Mesothelial cell of epicardium (in vitro differentiated cells): ENCODE measurements at regions not wholly inside any gene's neighbourhood (a gene's known extent, or its start where the extent isn't known, plus 50 kb on each side); places are given as distances from the start of the nearest gene placed in this dataset.
A peak's percentile ranks its signal among the peaks of the same experiment; 100 is the strongest.

Source experiments
- DNase-seq, 2 experiments: peaks; one replicate each; pipeline ENCODE4 v3.0.0; 2021; ENCODE audit warnings: low spot score in 2 of 2; ENCODE audit not compliant: unreplicated experiment in 2 of 2
- H3K27ac Mint-ChIP-seq: 2 replicates; pipeline ENCODE4 v1.8.0; 2021; ENCODE audit warnings: mixed read lengths
- H3K27me3 Mint-ChIP-seq: 2 replicates; pipeline ENCODE4 v1.8.0; 2021; ENCODE audit warnings: low read depth, mixed read lengths
- H3K36me3 Mint-ChIP-seq: 2 replicates; pipeline ENCODE4 v1.8.0; 2021; ENCODE audit warnings: mixed read lengths
- H3K4me1 Mint-ChIP-seq: 2 replicates; pipeline ENCODE4 v1.8.0; 2021; ENCODE audit warnings: mixed read lengths
- H3K4me3 Mint-ChIP-seq: 2 replicates; pipeline ENCODE4 v1.8.0; 2021; ENCODE audit warnings: mild to moderate bottlenecking, moderate library complexity, mixed read lengths
- H3K9me3 Mint-ChIP-seq: 2 replicates; pipeline ENCODE4 v1.8.0; 2021; ENCODE audit warnings: mixed read lengths
- TF ChIP-seq, protein P1 (sequence below): fragments of 200-600 bp; sonication (generic); IDR thresholded peaks from one replicate; pipeline ENCODE4 v1.5.0; 2021; ENCODE audit warnings: antibody characterized with exemption; ENCODE audit not compliant: unreplicated experiment

DNA sequence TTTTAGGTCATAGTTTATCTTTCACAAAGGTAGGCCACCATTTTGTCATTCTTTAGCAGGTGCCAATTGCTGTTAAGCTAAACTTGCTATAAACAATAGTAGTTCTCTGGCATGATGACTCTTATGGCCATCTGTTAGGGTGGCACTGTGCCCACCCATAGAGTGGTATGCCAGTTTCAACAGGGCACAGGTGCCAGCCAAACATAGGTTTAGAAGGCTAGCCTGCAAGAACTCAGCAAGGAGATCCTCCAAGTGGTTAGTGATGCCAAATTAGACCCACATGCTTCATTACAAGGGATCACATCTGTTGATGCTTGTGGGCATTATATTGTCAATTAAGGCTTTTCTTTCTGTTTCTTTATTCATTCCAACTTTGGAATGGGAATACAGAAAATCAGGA, 204.5 kb downstream of the FMR1NB start:
- no peaks in the 10 kb centered on the region for H3K36me3 Mint-ChIP-seq
- TF ChIP-seq, protein P1, sequence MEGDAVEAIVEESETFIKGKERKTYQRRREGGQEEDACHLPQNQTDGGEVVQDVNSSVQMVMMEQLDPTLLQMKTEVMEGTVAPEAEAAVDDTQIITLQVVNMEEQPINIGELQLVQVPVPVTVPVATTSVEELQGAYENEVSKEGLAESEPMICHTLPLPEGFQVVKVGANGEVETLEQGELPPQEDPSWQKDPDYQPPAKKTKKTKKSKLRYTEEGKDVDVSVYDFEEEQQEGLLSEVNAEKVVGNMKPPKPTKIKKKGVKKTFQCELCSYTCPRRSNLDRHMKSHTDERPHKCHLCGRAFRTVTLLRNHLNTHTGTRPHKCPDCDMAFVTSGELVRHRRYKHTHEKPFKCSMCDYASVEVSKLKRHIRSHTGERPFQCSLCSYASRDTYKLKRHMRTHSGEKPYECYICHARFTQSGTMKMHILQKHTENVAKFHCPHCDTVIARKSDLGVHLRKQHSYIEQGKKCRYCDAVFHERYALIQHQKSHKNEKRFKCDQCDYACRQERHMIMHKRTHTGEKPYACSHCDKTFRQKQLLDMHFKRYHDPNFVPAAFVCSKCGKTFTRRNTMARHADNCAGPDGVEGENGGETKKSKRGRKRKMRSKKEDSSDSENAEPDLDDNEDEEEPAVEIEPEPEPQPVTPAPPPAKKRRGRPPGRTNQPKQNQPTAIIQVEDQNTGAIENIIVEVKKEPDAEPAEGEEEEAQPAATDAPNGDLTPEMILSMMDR, result no peak
- peaks cover 15% of the 10 kb centered on the region for H3K9me3 Mint-ChIP-seq
- H3K4me1 Mint-ChIP-seq, result no peaks in the 10 kb centered on the region
- no peaks in the 10 kb centered on the region for H3K27me3 Mint-ChIP-seq
- no peak for DNase-seq
- H3K4me3 Mint-ChIP-seq, result no peak overlapping the region
- no peak overlapping the region for H3K27ac Mint-ChIP-seq

DNA sequence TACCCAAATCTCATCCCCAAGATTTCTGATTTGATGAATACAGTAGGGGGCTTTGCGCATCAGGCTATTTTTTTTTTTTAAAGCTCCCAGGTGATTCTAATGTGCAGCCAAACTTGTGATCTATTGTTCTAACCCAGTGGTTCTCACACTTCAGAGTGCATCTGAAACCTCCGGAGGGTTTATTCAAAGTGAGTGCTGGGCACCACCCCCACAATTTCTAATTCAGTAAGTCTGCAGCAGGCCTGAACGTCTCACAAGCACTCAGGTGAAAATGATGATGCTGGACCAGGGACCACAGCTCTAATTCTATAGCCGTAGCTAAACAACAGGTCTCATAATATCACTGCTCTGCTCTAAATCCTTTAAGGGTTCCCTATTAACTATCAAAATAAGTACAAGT, 211.4 kb downstream of the FMR1NB start:
- Mint-ChIP-seq H3K4me1 (no peaks in the 10 kb centered on the region), H3K27me3 (no peaks in the 10 kb centered on the region), H3K36me3 (no peaks in the 10 kb centered on the region), H3K4me3 (no peak overlapping the region), H3K27ac (no peak overlapping the region), H3K9me3 (peaks cover 28% of the 10 kb centered on the region)
- DNase-seq, result no peak
- TF ChIP-seq, protein P1, result no peak

DNA sequence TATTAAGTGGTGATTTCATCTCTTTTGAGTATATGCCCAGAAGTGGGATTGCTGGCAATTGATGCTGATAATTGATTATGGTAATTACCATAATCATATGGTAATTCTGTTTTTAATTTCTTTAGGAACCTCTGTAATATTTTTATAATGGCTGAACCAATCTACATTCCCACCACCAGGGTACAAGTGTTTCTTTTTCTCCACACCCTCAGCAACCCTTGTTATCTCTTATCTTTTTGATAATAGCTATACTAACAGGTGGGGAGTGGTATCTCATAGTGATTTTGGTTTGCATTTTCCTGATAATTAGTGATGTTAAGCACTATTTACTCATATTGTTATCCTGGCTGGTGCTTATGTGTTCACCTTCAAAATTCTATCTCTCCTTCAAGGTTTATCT, 212.6 kb downstream of the FMR1NB start:
- H3K27me3 Mint-ChIP-seq, result no peaks in the 10 kb centered on the region
- no peak overlapping the region for H3K4me3 Mint-ChIP-seq
- peaks cover 25% of the 10 kb centered on the region for H3K9me3 Mint-ChIP-seq
- H3K4me1 Mint-ChIP-seq, result no peaks in the 10 kb centered on the region
- TF ChIP-seq, protein P1, result peak; percentile 51
- H3K36me3 Mint-ChIP-seq, result no peaks in the 10 kb centered on the region
- no peak overlapping the region for H3K27ac Mint-ChIP-seq
- no peak for DNase-seq

DNA sequence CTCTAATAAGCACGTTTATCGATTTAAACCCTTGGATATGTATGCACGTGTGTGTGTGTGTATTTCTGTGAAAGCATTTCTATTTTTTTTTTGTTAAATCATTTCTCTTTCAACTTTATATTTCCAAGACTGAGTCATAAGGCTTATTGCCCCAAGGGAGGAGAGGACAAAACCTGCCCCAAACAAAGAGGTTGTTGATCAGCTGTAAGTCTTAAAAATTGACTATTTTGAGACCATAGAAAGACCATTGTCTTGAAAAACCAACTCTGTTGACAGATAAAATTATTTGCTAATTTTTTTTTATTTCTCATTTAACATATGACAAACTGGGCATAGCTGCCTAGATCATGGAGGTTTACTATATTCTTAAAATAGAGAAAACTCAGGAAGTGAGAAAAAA, 222.4 kb downstream of the FMR1NB start:
- H3K4me3 Mint-ChIP-seq, result no peak overlapping the region
- no peaks in the 10 kb centered on the region for H3K27me3 Mint-ChIP-seq
- peaks cover 25% of the 10 kb centered on the region for H3K9me3 Mint-ChIP-seq
- no peak for DNase-seq
- H3K27ac Mint-ChIP-seq, result no peak overlapping the region
- no peaks in the 10 kb centered on the region for H3K4me1 Mint-ChIP-seq
- TF ChIP-seq, protein P1, result no peak
- peaks cover 2% of the 10 kb centered on the region for H3K36me3 Mint-ChIP-seq

DNA sequence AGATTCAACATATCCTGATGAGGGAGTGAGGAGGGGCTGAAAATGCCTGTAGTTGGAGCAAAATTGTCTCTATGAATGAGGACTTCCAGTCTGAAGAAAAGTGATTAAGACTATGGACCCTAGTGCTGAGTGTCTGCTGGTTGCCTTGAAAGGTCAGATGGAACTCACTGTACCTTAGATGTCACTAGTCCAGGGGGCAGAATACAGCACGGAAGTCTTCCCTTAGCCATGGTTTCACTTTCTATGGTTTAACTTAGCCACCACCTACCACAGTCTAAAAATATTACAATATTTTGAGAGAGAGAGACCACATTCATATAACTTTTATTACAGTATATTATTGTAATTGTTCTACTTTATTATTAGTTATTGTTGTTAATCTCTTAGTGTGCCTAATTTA, 223.1 kb downstream of the FMR1NB start:
- H3K27ac Mint-ChIP-seq, result no peak overlapping the region
- H3K4me1 Mint-ChIP-seq, result no peaks in the 10 kb centered on the region
- peaks cover 25% of the 10 kb centered on the region for H3K9me3 Mint-ChIP-seq
- H3K4me3 Mint-ChIP-seq, result no peak overlapping the region
- H3K27me3 Mint-ChIP-seq, result no peaks in the 10 kb centered on the region
- peaks cover 2% of the 10 kb centered on the region for H3K36me3 Mint-ChIP-seq
- TF ChIP-seq, protein P1, result no peak
- no peak for DNase-seq

DNA sequence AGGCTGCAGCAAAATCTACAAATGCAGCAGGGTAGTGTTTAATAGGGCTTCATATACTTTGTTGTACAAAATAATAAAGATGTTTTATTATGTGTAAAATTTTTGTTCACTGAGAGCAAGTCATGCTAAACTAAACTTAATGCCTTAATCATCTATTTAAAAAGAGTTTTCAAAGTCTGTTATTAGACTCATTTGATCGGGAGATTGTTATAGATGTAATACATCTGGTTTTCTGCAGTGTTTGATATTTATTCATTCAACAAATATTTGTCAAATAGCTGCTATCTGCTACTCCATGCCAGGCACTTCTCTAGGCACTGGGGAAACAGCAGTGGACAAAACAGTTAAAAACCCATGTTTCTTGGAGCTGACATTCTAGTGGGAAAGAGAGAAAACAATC, 233.6 kb downstream of the FMR1NB start:
- H3K9me3 Mint-ChIP-seq, result peaks cover 16% of the 10 kb centered on the region
- TF ChIP-seq, protein P1, result no peak
- H3K36me3 Mint-ChIP-seq, result no peaks in the 10 kb centered on the region
- H3K27me3 Mint-ChIP-seq, result no peaks in the 10 kb centered on the region
- H3K4me1 Mint-ChIP-seq, result no peaks in the 10 kb centered on the region
- no peak overlapping the region for H3K4me3 Mint-ChIP-seq
- no peak for DNase-seq
- H3K27ac Mint-ChIP-seq, result no peak overlapping the region
